H9 (cell line): ENCODE measurements at regions not wholly inside any gene's neighbourhood (a gene's known extent, or its start where the extent isn't known, plus 50 kb on each side); places are given as distances from the start of the nearest gene placed in this dataset.

ENCODE experiments used
- DNase-seq: peaks from one replicate; pipeline ENCODE4 v3.0.0-alpha.2; 2017
- H2AFZ ChIP-seq: one replicate; pipeline ENCODE4 v1.6.1; 2013; ENCODE audit warnings: mild to moderate bottlenecking, low read length, control low read depth, moderate library complexity
- H2AK5ac ChIP-seq: 2 replicates; pipeline ENCODE4 v1.6.1; 2013; ENCODE audit warnings: low read length, control low read depth, mixed read lengths; ENCODE audit not compliant: insufficient read length
- H2BK120ac ChIP-seq: one replicate; pipeline ENCODE4 v1.6.1; 2013; ENCODE audit warnings: low read depth, mild to moderate bottlenecking, low read length, control low read depth, inconsistent platforms; ENCODE audit not compliant: poor library complexity, severe bottlenecking
- H2BK12ac ChIP-seq: 2 replicates; pipeline ENCODE4 v1.6.1; 2013; ENCODE audit warnings: low read length, control low read depth, mixed read lengths, low read depth; ENCODE audit not compliant: insufficient read length
- H2BK15ac ChIP-seq: 2 replicates; pipeline ENCODE4 v1.6.1; 2013; ENCODE audit warnings: low read depth, low read length, control low read depth
- H2BK20ac ChIP-seq: one replicate; pipeline ENCODE4 v1.6.1; 2013; ENCODE audit warnings: low read depth, mild to moderate bottlenecking, low read length, control low read depth, inconsistent platforms; ENCODE audit not compliant: poor library complexity, severe bottlenecking
- H2BK5ac ChIP-seq: 2 replicates; pipeline ENCODE4 v1.6.1; 2013; ENCODE audit warnings: low read length, control low read depth, mixed read lengths; ENCODE audit not compliant: insufficient read length
- H3K14ac ChIP-seq: 2 replicates; pipeline ENCODE4 v1.6.1; 2013; ENCODE audit warnings: low read length, control low read depth; ENCODE audit not compliant: insufficient read depth
- H3K18ac ChIP-seq: 2 replicates; pipeline ENCODE4 v1.6.1; 2013; ENCODE audit warnings: low read depth, mild to moderate bottlenecking, mixed read lengths, low read length, control low read depth; ENCODE audit not compliant: insufficient read length
- H3K23ac ChIP-seq: 2 replicates; pipeline ENCODE4 v1.6.1; 2013; ENCODE audit warnings: low read length, control low read depth, mixed read lengths, low read depth; ENCODE audit not compliant: insufficient read length
- H3K23me2 ChIP-seq: 2 replicates; pipeline ENCODE4 v1.6.1; 2013; ENCODE audit warnings: low read depth, mild to moderate bottlenecking, mixed read lengths, low read length, control low read depth; ENCODE audit not compliant: insufficient read length, poor library complexity, severe bottlenecking
- H3K27ac ChIP-seq: 2 replicates; pipeline ENCODE4 v1.5.1; 2013; ENCODE audit warnings: low read length, control low read depth, mixed read lengths, low read depth; ENCODE audit not compliant: insufficient read length
- H3K27me3 ChIP-seq: 2 replicates; pipeline ENCODE4 v1.6.1; 2013; ENCODE audit warnings: low read length, control low read depth, inconsistent platforms; ENCODE audit not compliant: insufficient read depth
- H3K4ac ChIP-seq: 2 replicates; pipeline ENCODE4 v1.6.1; 2013; ENCODE audit warnings: low read depth, mild to moderate bottlenecking, control low read depth, inconsistent platforms, low read length, moderate library complexity
- H3K4me1 ChIP-seq: 2 replicates; pipeline ENCODE4 v1.6.1; 2013; ENCODE audit warnings: low read length, control low read depth, inconsistent platforms; ENCODE audit not compliant: insufficient read depth
- H3K4me2 ChIP-seq: 2 replicates; pipeline ENCODE4 v1.6.1; 2013; ENCODE audit warnings: low read length, control low read depth, mixed read lengths; ENCODE audit not compliant: insufficient read length, insufficient read depth
- H3K56ac ChIP-seq: 2 replicates; pipeline ENCODE4 v1.6.1; 2013; ENCODE audit warnings: low read depth, mild to moderate bottlenecking, mixed read lengths, low read length, control low read depth; ENCODE audit not compliant: insufficient read length
- H3K79me1 ChIP-seq: 2 replicates; pipeline ENCODE4 v1.6.1; 2013; ENCODE audit warnings: low read depth, mild to moderate bottlenecking, moderate library complexity, low read length, control low read depth, inconsistent platforms; ENCODE audit not compliant: insufficient read depth, poor library complexity, severe bottlenecking
- H3K79me2 ChIP-seq: 2 replicates; pipeline ENCODE4 v1.6.1; 2013; ENCODE audit warnings: low read length, control low read depth, inconsistent platforms; ENCODE audit not compliant: insufficient read depth
- H3K9ac ChIP-seq: 2 replicates; pipeline ENCODE4 v1.6.1; 2013; ENCODE audit warnings: low read length, control low read depth, mixed read lengths; ENCODE audit not compliant: insufficient read length; ENCODE audit errors: extremely low read depth
- H3K9me3 ChIP-seq: one replicate; pipeline ENCODE4 v1.6.1; 2013; ENCODE audit warnings: low read depth, low read length, inconsistent platforms; ENCODE audit not compliant: control insufficient read depth
- H3T11ph ChIP-seq: one replicate; pipeline ENCODE4 v1.6.1; 2013; ENCODE audit warnings: mild to moderate bottlenecking, low read length, control low read depth, inconsistent platforms
- H4K20me1 ChIP-seq: one replicate; pipeline ENCODE4 v1.6.1; 2013; ENCODE audit not compliant: control insufficient read depth, insufficient read length, insufficient read depth
- H4K5ac ChIP-seq: 2 replicates; pipeline ENCODE4 v1.6.1; 2013; ENCODE audit warnings: low read depth, mild to moderate bottlenecking, mixed read lengths, low read length, control low read depth; ENCODE audit not compliant: insufficient read length
- H4K8ac ChIP-seq: replicated peaks from 2 replicates; pipeline ENCODE4 v1.6.1; 2013; ENCODE audit warnings: low read length, control low read depth, mixed read lengths, low read depth; ENCODE audit not compliant: insufficient read length
- H4K91ac ChIP-seq: 2 replicates; pipeline ENCODE4 v1.6.1; 2013; ENCODE audit warnings: low read depth, mild to moderate bottlenecking, moderate library complexity, mixed read lengths, low read length, control low read depth; ENCODE audit not compliant: insufficient read length
- H3K27ac Mint-ChIP-seq, 3 experiments: 2 replicates in 2 of 3; 3 replicates in 1 of 3; pipeline ENCODE4 v1.8.0; 2020 to 2021; ENCODE audit warnings: mixed read lengths in 3 of 3, mild to moderate bottlenecking in 1 of 3, moderate library complexity in 1 of 3
- H3K27me3 Mint-ChIP-seq: 2 replicates; pipeline ENCODE4 v1.8.0; 2021; ENCODE audit warnings: low read depth, mild to moderate bottlenecking, moderate library complexity, mixed read lengths
- H3K36me3 Mint-ChIP-seq, 3 experiments: 2 replicates in 2 of 3; 3 replicates in 1 of 3; pipeline ENCODE4 v1.8.0; 2020 to 2021; ENCODE audit warnings: low read depth in 3 of 3, mixed read lengths in 3 of 3; ENCODE audit not compliant: insufficient read depth in 1 of 3
- H3K4me1 Mint-ChIP-seq, 2 experiments: 2 replicates each; pipeline ENCODE4 v1.8.0; 2020; ENCODE audit warnings: mixed read lengths in 2 of 2
- H3K4me3 Mint-ChIP-seq, 2 experiments: 2 replicates in 1 of 2; 3 replicates in 1 of 2; pipeline ENCODE4 v1.8.0; 2020 to 2021; ENCODE audit warnings: mild to moderate bottlenecking in 2 of 2, mixed read lengths in 2 of 2, moderate library complexity in 1 of 2
- H3K9me3 Mint-ChIP-seq, 2 experiments: 2 replicates in 1 of 2; 3 replicates in 1 of 2; pipeline ENCODE4 v1.8.0; 2020; ENCODE audit warnings: mild to moderate bottlenecking in 2 of 2, mixed read lengths in 2 of 2, moderate library complexity in 1 of 2
- CTCF ChIP-seq: fragments of 200-600 bp; sonication (generic); conservative IDR thresholded peaks from 3 replicates; pipeline ENCODE4 v1.8.0; 2021; ENCODE audit warnings: antibody characterized with exemption, mild to moderate bottlenecking
- WGBS: extraction: QIAGEN DNeasy Blood & Tissue Kit; methylation state at CpG from one replicate; pipeline ENCODE4 v1.1.7; 2013; ENCODE audit warnings: missing lambda C conversion rate, low lambda C conversion rate, mixed read lengths; ENCODE audit not compliant: insufficient read length; ENCODE audit errors: extremely low coverage; 5-methylcytosine and 5-hydroxymethylcytosine counted together

GRCh38 chr3:69674752-69675151, 64.5 kb upstream of the MITF start:
- H3K79me2 ChIP-seq, result no peaks in the 10 kb centered on the region
- H3K4me2 ChIP-seq, result no peak overlapping the region
- H3K23ac ChIP-seq, result no peak overlapping the region
- no peak overlapping the region for H3K18ac ChIP-seq
- no peaks in the 10 kb centered on the region for H3K79me1 ChIP-seq
- H2BK12ac ChIP-seq, result no peak overlapping the region
- no peak overlapping the region for H2BK20ac ChIP-seq
- Mint-ChIP-seq H3K36me3 (no peaks in the 10 kb centered on the region), H3K27me3 (peaks cover 28% of the 10 kb centered on the region), H3K9me3 (no peaks in the 10 kb centered on the region), H3K4me1 (no peaks in the 10 kb centered on the region), H3K27ac (no peak overlapping the region), H3K4me3 (no peak overlapping the region)
- no peak overlapping the region for H3K56ac ChIP-seq
- H3K14ac ChIP-seq, result no peak overlapping the region
- no peak overlapping the region for H4K8ac ChIP-seq
- no peak overlapping the region for H4K5ac ChIP-seq
- no peaks in the 10 kb centered on the region for H4K20me1 ChIP-seq
- no CpG with 5 or more reads among the region's 3 CpGs for WGBS
- H3K9ac ChIP-seq, result no peak overlapping the region
- no peak overlapping the region for H2BK120ac ChIP-seq
- H4K91ac ChIP-seq, result no peak overlapping the region
- H2BK15ac ChIP-seq, result no peak overlapping the region
- no peak overlapping the region for H2AFZ ChIP-seq
- H2BK5ac ChIP-seq, result no peak overlapping the region
- H3K27me3 ChIP-seq, result no peaks in the 10 kb centered on the region
- H3K27ac ChIP-seq, result no peak overlapping the region
- H2AK5ac ChIP-seq, result no peak overlapping the region
- DNase-seq, result no peak
- no peak for TF ChIP-seq CTCF
- no peaks in the 10 kb centered on the region for H3K23me2 ChIP-seq
- no peak overlapping the region for H3T11ph ChIP-seq
- no peaks in the 10 kb centered on the region for H3K4me1 ChIP-seq
- no peaks in the 10 kb centered on the region for H3K9me3 ChIP-seq
- H3K4ac ChIP-seq, result no peak overlapping the region
